Panc1 (cell line): ENCODE measurements at regions not wholly inside any gene's neighbourhood (a gene's known extent, or its start where the extent isn't known, plus 50 kb on each side); places are given as distances from the start of the nearest gene placed in this dataset.

Experiments used
- ATAC-seq: fragments of 200-7000 bp; cut with Tn5 transposase; 2 replicates; pipeline ENCODE4 v1.9.1; 2020; ENCODE audit warnings: mild to moderate bottlenecking, moderate library complexity
- BruUV-seq: library from RNA; stranded (reverse); fragments of 400-500 nt; replicated peaks from 2 replicates; lab custom pipeline; 2021; lab: Mats Ljungman, UMichigan
- CTCF ChIA-PET: fragments of 300-600 bp; sonication (Branson Sonifier 250); formaldehyde crosslinking; loops from one replicate; lab custom pipeline; 2022; ENCODE audit warnings: antibody characterized with exemption; lab: Charles Lee
- POLR2A ChIA-PET: fragments of 300-600 bp; sonication (Branson Sonifier 250); formaldehyde crosslinking; loops from one replicate; lab custom pipeline; 2022; ENCODE audit warnings: antibody characterized with exemption; lab: Charles Lee
- DNase-seq: peaks from one replicate; pipeline ENCODE4 v3.0.0-alpha.2; 2010; ENCODE audit warnings: low read depth, low spot score
- H3K27ac ChIP-seq: 2 replicates; pipeline ENCODE4 v1.5.1; 2011; ENCODE audit warnings: mild to moderate bottlenecking, low read length, inconsistent platforms
- H3K27me3 ChIP-seq: fragments of 200-500 bp; sonication (Bioruptor generic); 2 replicates; pipeline ENCODE4 v1.6.0; 2014; ENCODE audit warnings: low read length, inconsistent platforms; ENCODE audit not compliant: control insufficient read depth, insufficient read depth
- H3K36me3 ChIP-seq: fragments of 200-500 bp; sonication (Bioruptor generic); 2 replicates; pipeline ENCODE4 v1.5.1; 2014; ENCODE audit warnings: inconsistent platforms, mild to moderate bottlenecking, low read length, moderate library complexity; ENCODE audit not compliant: control insufficient read depth, insufficient read depth
- H3K4me1 ChIP-seq: 2 replicates; pipeline ENCODE4 v1.5.1; 2011; ENCODE audit warnings: inconsistent platforms, mild to moderate bottlenecking, low read length, moderate library complexity; ENCODE audit not compliant: control insufficient read depth, insufficient read depth
- H3K4me3 ChIP-seq, 2 experiments: 2 replicates each; pipeline ENCODE4 v1.5.1; 2011 to 2012; ENCODE audit warnings: low read depth in 2 of 2, low read length in 2 of 2, mild to moderate bottlenecking in 2 of 2, inconsistent platforms in 1 of 2, moderate library complexity in 1 of 2
- H3K9me3 ChIP-seq: fragments of 200-500 bp; sonication (Bioruptor generic); 2 replicates; pipeline ENCODE4 v1.5.1; 2014; ENCODE audit warnings: low read depth, mild to moderate bottlenecking, inconsistent platforms, low read length, moderate library complexity; ENCODE audit not compliant: control insufficient read depth, insufficient read depth
- CTCF ChIP-seq: fragments of 450-650 bp; IDR thresholded peaks from 2 replicates; pipeline ENCODE4 v1.5.1; 2017; ENCODE audit warnings: mild to moderate bottlenecking
- POLR2AphosphoS5 ChIP-seq: IDR thresholded peaks from 2 replicates; pipeline ENCODE4 v1.6.1; 2012; ENCODE audit warnings: mild to moderate bottlenecking, low read depth, low read length, moderate library complexity
- REST ChIP-seq, 2 experiments: IDR thresholded peaks; 2 replicates each; pipeline ENCODE4 v1.6.1; 2011 to 2012; ENCODE audit warnings: low read depth in 2 of 2, control low read depth in 1 of 2, low read length in 1 of 2, mild to moderate bottlenecking in 1 of 2, moderate library complexity in 1 of 2; ENCODE audit not compliant: insufficient read depth in 1 of 2
- SIN3A ChIP-seq: IDR thresholded peaks from 2 replicates; pipeline ENCODE4 v1.6.1; 2012; ENCODE audit warnings: low read depth, mild to moderate bottlenecking, low read length, moderate library complexity, borderline replicate concordance; ENCODE audit not compliant: insufficient read depth
- TCF7L2 ChIP-seq: IDR thresholded peaks from 2 replicates; pipeline ENCODE4 v1.6.1; 2011; ENCODE audit warnings: mild to moderate bottlenecking, low read depth, low read length, inconsistent platforms
- in situ Hi-C: cut with HindIII; loops from 2 replicates; pipeline ENCODE4 v1.10.0; 2016; ENCODE audit warnings: low sequenced_read_pairs, low pct_unique_long_range_greater_than_20kb
- intact Hi-C: fragments of 100-400 bp; cut with micrococcal nuclease; formaldehyde crosslinking; loops from one replicate; pipeline ENCODE4 v1.10.0; 2022; ENCODE audit not compliant: unreplicated experiment

GRCh38 chr6:92267335-92267734 is 1152.0 kb downstream of the EPHA7 start:
- DNase-seq (no peak), ATAC-seq (no peak)
- intact Hi-C loops, result no loop called here
- in situ Hi-C loops, result no loop called here
- TF ChIP-seq SIN3A, result no peak
- TF ChIP-seq CTCF, result no peak
- no peak for TF ChIP-seq REST (IDR thresholded peaks at IDR 0.05; ENCODE audit: insufficient read depth in 1 of 2, low read depth in 2 of 2, low read length in 1 of 2)
- no peak for TF ChIP-seq TCF7L2
- no peak for TF ChIP-seq POLR2AphosphoS5
- H3K27ac ChIP-seq, result no peak overlapping the region
- BruUV-seq, result no TSS peak
- H3K27me3 ChIP-seq, result no peaks in the 10 kb centered on the region
- H3K4me1 ChIP-seq, result no peaks in the 10 kb centered on the region
- H3K4me3 ChIP-seq, result no peak overlapping the region
- CTCF ChIA-PET, result no interaction called here
- POLR2A ChIA-PET, result no interaction called here
- no peaks in the 10 kb centered on the region for H3K36me3 ChIP-seq
- no peaks in the 10 kb centered on the region for H3K9me3 ChIP-seq

- ATAC-seq, result no peak
- CTCF ChIA-PET, result no interaction called here
- in situ Hi-C loops, result no loop called here
- no peak for TF ChIP-seq CTCF
- TF ChIP-seq POLR2AphosphoS5, result no peak
- no peak for TF ChIP-seq SIN3A
- TF ChIP-seq REST (IDR thresholded peaks at IDR 0.05; ENCODE audit: insufficient read depth in 1 of 2, low read depth in 2 of 2, low read length in 1 of 2), result no peak
- no peak for TF ChIP-seq TCF7L2
- intact Hi-C loops, result no loop called here
- Histone ChIP-seq H3K9me3 (no peaks in the 10 kb centered on the region), H3K36me3 (no peaks in the 10 kb centered on the region), H3K4me1 (no peaks in the 10 kb centered on the region), H3K4me3 (no peak overlapping the region), H3K27ac (no peak overlapping the region), H3K27me3 (no peaks in the 10 kb centered on the region)
- BruUV-seq, result no TSS peak
- DNase-seq, result no peak
- POLR2A ChIA-PET, result no interaction called here
Observed at GRCh38 chr6:92263864-92264263, 1155.5 kb downstream of the EPHA7 start.
